CD14-positive monocyte (primary cell): ENCODE measurements at regions not wholly inside any gene's neighbourhood (a gene's known extent, or its start where the extent isn't known, plus 50 kb on each side); places are given as distances from the start of the nearest gene placed in this dataset.

ENCODE experiments used
- DNase-seq, 3 donors: peaks; one replicate each; pipeline ENCODE4 v3.0.0-alpha.2; 2011 to 2022
- H2AFZ ChIP-seq: 2 replicates; pipeline ENCODE4 v1.6.0; 2012; ENCODE audit warnings: mild to moderate bottlenecking, low read depth, low read length, inconsistent platforms; ENCODE audit not compliant: insufficient read depth, poor library complexity, severe bottlenecking
- H3K27ac ChIP-seq, 2 donors: 1 replicate in 1 of 2; 2 replicates in 1 of 2; pipeline ENCODE4 v1.5.1; 2012 to 2013; ENCODE audit warnings: low read length in 2 of 2, control low read depth in 1 of 2, inconsistent platforms in 1 of 2, low read depth in 1 of 2, mild to moderate bottlenecking in 1 of 2
- H3K27me3 ChIP-seq, 2 donors: one replicate each; pipeline versions ENCODE4 v1.6.0 to v1.6.1; 2011 to 2013; ENCODE audit warnings: low read length in 2 of 2; ENCODE audit not compliant: control insufficient read depth in 2 of 2, insufficient read depth in 2 of 2
- H3K36me3 ChIP-seq, 2 donors: replicated peaks in 1 of 2; 1 replicate in 1 of 2; 2 replicates in 1 of 2; pipeline versions ENCODE4 v1.5.1 to v1.6.1; 2012 to 2013; ENCODE audit warnings: low read length in 2 of 2, control low read depth in 1 of 2, inconsistent platforms in 1 of 2, mild to moderate bottlenecking in 1 of 2; ENCODE audit not compliant: insufficient read depth in 2 of 2, control insufficient read depth in 1 of 2
- H3K4me1 ChIP-seq, 2 donors: 1 replicate in 1 of 2; 2 replicates in 1 of 2; pipeline versions ENCODE4 v1.5.1 to v1.6.1; 2012 to 2013; ENCODE audit warnings: low read length in 2 of 2, control low read depth in 1 of 2, inconsistent platforms in 1 of 2, mild to moderate bottlenecking in 1 of 2, moderate library complexity in 1 of 2; ENCODE audit not compliant: insufficient read depth in 2 of 2, control insufficient read depth in 1 of 2
- H3K4me2 ChIP-seq: replicated peaks from 2 replicates; pipeline ENCODE3; 2012; ENCODE audit warnings: low read length, moderate library complexity, mild to moderate bottlenecking; ENCODE audit not compliant: poor library complexity, severe bottlenecking; ENCODE audit errors: extremely low read depth
- H3K4me3 ChIP-seq, 3 experiments: fragments of 200-600 bp in 1 of 3; sonication (generic) in 1 of 3; replicated peaks in 1 of 3; 1 replicate in 2 of 3; 2 replicates in 1 of 3; pipeline ENCODE4 v1.5.1; 2011 to 2013; ENCODE audit warnings: low read length in 3 of 3, mild to moderate bottlenecking in 3 of 3, control low read depth in 2 of 3, low read depth in 2 of 3, inconsistent platforms in 1 of 3, moderate library complexity in 1 of 3
- H3K79me2 ChIP-seq: 2 replicates; pipeline ENCODE4 v1.6.0; 2012; ENCODE audit warnings: mild to moderate bottlenecking, control low read depth, inconsistent platforms, low read length, moderate library complexity; ENCODE audit not compliant: insufficient read depth
- H3K9ac ChIP-seq: 2 replicates; pipeline ENCODE4 v1.6.0; 2017; ENCODE audit warnings: low read length, mild to moderate bottlenecking; ENCODE audit not compliant: insufficient read depth, poor library complexity, severe bottlenecking
- H3K9me3 ChIP-seq, 2 donors: replicated peaks in 1 of 2; 1 replicate in 1 of 2; 2 replicates in 1 of 2; pipeline versions ENCODE4 v1.5.1 to v1.6.1; 2012 to 2013; ENCODE audit warnings: low read length in 2 of 2, control low read depth in 1 of 2; ENCODE audit not compliant: control insufficient read depth in 1 of 2, insufficient read depth in 1 of 2
- H4K20me1 ChIP-seq: 2 replicates; pipeline ENCODE4 v1.6.0; 2012; ENCODE audit warnings: mild to moderate bottlenecking, low read length, control low read depth, moderate library complexity; ENCODE audit not compliant: insufficient read depth
- H3K27ac Mint-ChIP-seq, 7 donors: one replicate each; pipeline ENCODE4 v1.8.0; 2020; ENCODE audit warnings: mild to moderate bottlenecking in 7 of 7, mixed read lengths in 7 of 7, moderate library complexity in 6 of 7, inconsistent platforms in 2 of 7
- H3K27me3 Mint-ChIP-seq, 3 donors: one replicate each; pipeline ENCODE4 v1.8.0; 2021 to 2022; ENCODE audit warnings: low read depth in 3 of 3, mild to moderate bottlenecking in 3 of 3, mixed read lengths in 3 of 3, moderate library complexity in 3 of 3, inconsistent platforms in 1 of 3
- H3K36me3 Mint-ChIP-seq, 2 donors: one replicate each; pipeline ENCODE4 v1.8.0; 2020; ENCODE audit warnings: mixed read lengths in 2 of 2, inconsistent platforms in 1 of 2, mild to moderate bottlenecking in 1 of 2
- H3K4me1 Mint-ChIP-seq: one replicate; pipeline ENCODE4 v1.8.0; 2020; ENCODE audit warnings: mild to moderate bottlenecking, mixed read lengths
- H3K4me3 Mint-ChIP-seq, 2 donors: one replicate each; pipeline ENCODE4 v1.8.0; 2020; ENCODE audit warnings: mild to moderate bottlenecking in 2 of 2, mixed read lengths in 2 of 2, moderate library complexity in 1 of 2
- H3K9me3 Mint-ChIP-seq, 7 donors: one replicate each; pipeline ENCODE4 v1.8.0; 2020 to 2022; ENCODE audit warnings: mixed read lengths in 7 of 7, mild to moderate bottlenecking in 6 of 7, moderate library complexity in 6 of 7, inconsistent platforms in 2 of 7
- CTCF ChIP-seq: fragments of 200-600 bp; IDR thresholded peaks from one replicate; pipeline ENCODE4 v1.8.0; 2022; ENCODE audit warnings: antibody characterized with exemption, mild to moderate bottlenecking
- WGBS: methylation state at CpG from one replicate; pipeline ENCODE4 v1.1.5; 2013; ENCODE audit warnings: missing lambda C conversion rate; ENCODE audit not compliant: insufficient coverage; 5-methylcytosine and 5-hydroxymethylcytosine counted together
- intact Hi-C, 2 donors: fragments of 100-400 bp; cut with micrococcal nuclease; formaldehyde crosslinking; loops; one replicate each; pipeline versions ENCODE4 v1.15.0 to v1.15.1; 2023

GRCh38 chr5:84696651-84697050, 312.0 kb upstream of the EDIL3 start:
- 60% methylated on average over 2 of the region's 2 CpGs for WGBS
- no peak for DNase-seq
- Mint-ChIP-seq H3K27me3 (no peaks in the 10 kb centered on the region), H3K36me3 (no peaks in the 10 kb centered on the region), H3K4me3 (no peak overlapping the region), H3K9me3 (peaks cover 8 to 36% (median 16%) of the 10 kb centered on the region in 7 donors), H3K4me1 (no peaks in the 10 kb centered on the region), H3K27ac (no peak overlapping the region)
- Histone ChIP-seq H3K4me1 (no peaks in the 10 kb centered on the region), H3K9me3 (peaks cover 11 to 14% of the 10 kb centered on the region in 2 donors), H3K79me2 (no peaks in the 10 kb centered on the region), H2AFZ (no peak overlapping the region), H3K36me3 (no peaks in the 10 kb centered on the region), H3K4me2 (no peak overlapping the region), H3K9ac (no peak overlapping the region), H3K27me3 (no peaks in the 10 kb centered on the region), H3K4me3 (no peak overlapping the region), H3K27ac (no peak overlapping the region), H4K20me1 (no peaks in the 10 kb centered on the region)
- no peak for TF ChIP-seq CTCF
- intact Hi-C loops, result no loop called here

GRCh38 chr5:84695330-84695729, 310.6 kb upstream of the EDIL3 start:
- WGBS, result 73% methylated on average over 2 of the region's 3 CpGs
- intact Hi-C loops, result no loop called here

More at GRCh38 chr5:84695330-84695729, 310.6 kb upstream of the EDIL3 start:
- Histone ChIP-seq H4K20me1 (no peaks in the 10 kb centered on the region), H3K4me3 (no peak overlapping the region), H3K9me3 (peaks cover 11 to 14% of the 10 kb centered on the region in 2 donors), H3K79me2 (no peaks in the 10 kb centered on the region), H3K9ac (no peak overlapping the region), H3K36me3 (no peaks in the 10 kb centered on the region), H3K4me2 (no peak overlapping the region), H2AFZ (no peak overlapping the region), H3K4me1 (no peaks in the 10 kb centered on the region), H3K27ac (no peak overlapping the region), H3K27me3 (no peaks in the 10 kb centered on the region)
- no peak for TF ChIP-seq CTCF
- Mint-ChIP-seq H3K4me1 (no peaks in the 10 kb centered on the region), H3K27me3 (no peaks in the 10 kb centered on the region), H3K4me3 (no peak overlapping the region), H3K36me3 (no peaks in the 10 kb centered on the region), H3K9me3 (peaks cover 4 to 33% (median 11%) of the 10 kb centered on the region in 7 donors), H3K27ac (no peak overlapping the region)
- DNase-seq, result no peak
